Activated naive CD4-positive, alpha-beta T cell treated with anti-CD3 and anti-CD28 coated beads, Interleukin-2, amount 10 ng/mL, durations not matched to agents 7 days and 5 days (primary cell): ENCODE measurements at regions not wholly inside any gene's neighbourhood (a gene's known extent, or its start where the extent isn't known, plus 50 kb on each side); places are given as distances from the start of the nearest gene placed in this dataset.

ENCODE experiments used
- CTCF ChIA-PET: fragments of 350-600 bp; sonication (Branson Sonifier 250); formaldehyde crosslinking; loops from one replicate; lab custom pipeline; 2021; ENCODE audit warnings: antibody characterized with exemption; lab: Charles Lee
- DNase-seq: peaks from one replicate; pipeline ENCODE4 v3.0.0-alpha.2; 2020
- H3K27ac Mint-ChIP-seq: one replicate; pipeline ENCODE4 v1.8.0; 2021; ENCODE audit warnings: mild to moderate bottlenecking, moderate library complexity, mixed read lengths
- H3K27me3 Mint-ChIP-seq: one replicate; pipeline ENCODE4 v1.8.0; 2021; ENCODE audit warnings: mild to moderate bottlenecking, mixed read lengths
- H3K36me3 Mint-ChIP-seq: one replicate; pipeline ENCODE4 v1.8.0; 2021; ENCODE audit warnings: mixed read lengths
- H3K4me1 Mint-ChIP-seq: one replicate; pipeline ENCODE4 v1.8.0; 2021; ENCODE audit warnings: mixed read lengths
- H3K4me3 Mint-ChIP-seq: one replicate; pipeline ENCODE4 v1.8.0; 2021; ENCODE audit warnings: mild to moderate bottlenecking, moderate library complexity, mixed read lengths
- H3K9me3 Mint-ChIP-seq: one replicate; pipeline ENCODE4 v1.8.0; 2021; ENCODE audit warnings: mixed read lengths

GRCh38 chr1:87794788-87795614, 466.3 kb downstream of the LMO4 start:
- H3K9me3 Mint-ChIP-seq, result no peaks in the 10 kb centered on the region
- CTCF ChIA-PET, result no interaction called here
- no peak for DNase-seq
- no peaks in the 10 kb centered on the region for H3K4me1 Mint-ChIP-seq
- no peak overlapping the region for H3K27ac Mint-ChIP-seq
- no peaks in the 10 kb centered on the region for H3K27me3 Mint-ChIP-seq
- no peaks in the 10 kb centered on the region for H3K36me3 Mint-ChIP-seq
- H3K4me3 Mint-ChIP-seq, result no peak overlapping the region

DNA sequence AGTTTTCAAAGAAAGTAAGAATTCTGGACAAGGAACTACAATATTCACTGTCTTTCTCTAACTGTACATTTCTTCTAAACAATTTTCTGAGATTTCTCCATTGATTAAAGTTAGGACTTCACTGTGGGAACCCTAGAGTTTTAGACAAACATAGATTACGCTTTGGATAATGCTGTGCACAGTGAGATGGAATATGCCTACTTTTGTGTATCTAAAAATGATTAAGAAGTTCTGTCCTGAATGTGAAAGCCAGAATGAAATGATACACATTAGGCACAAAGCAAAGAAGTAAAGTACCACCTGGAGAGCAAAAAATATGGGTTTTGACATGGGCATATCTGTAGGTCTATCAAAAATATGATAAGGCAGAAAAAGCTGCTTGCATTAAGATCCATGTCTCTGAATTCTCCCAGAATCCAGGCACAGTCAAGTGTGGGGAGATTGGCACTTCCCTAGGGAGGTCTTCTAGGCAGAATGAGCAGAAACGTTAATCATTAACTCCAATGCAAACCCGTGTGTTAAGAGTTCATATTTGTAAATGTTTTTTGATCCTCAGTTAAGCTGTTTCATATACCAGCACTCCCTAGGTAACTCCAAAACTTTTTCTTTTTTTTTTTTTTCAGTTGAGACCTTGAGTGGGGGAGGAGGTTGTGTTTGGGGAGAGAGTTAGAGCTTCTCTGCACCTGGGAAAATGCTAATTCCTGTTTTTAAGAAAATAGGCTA, 467.1 kb downstream of the LMO4 start:
- Mint-ChIP-seq H3K27ac (no peak overlapping the region), H3K4me3 (no peak overlapping the region), H3K36me3 (no peaks in the 10 kb centered on the region), H3K4me1 (no peaks in the 10 kb centered on the region), H3K27me3 (no peaks in the 10 kb centered on the region), H3K9me3 (no peaks in the 10 kb centered on the region)
- CTCF ChIA-PET, result no interaction called here
- no peak for DNase-seq

DNA sequence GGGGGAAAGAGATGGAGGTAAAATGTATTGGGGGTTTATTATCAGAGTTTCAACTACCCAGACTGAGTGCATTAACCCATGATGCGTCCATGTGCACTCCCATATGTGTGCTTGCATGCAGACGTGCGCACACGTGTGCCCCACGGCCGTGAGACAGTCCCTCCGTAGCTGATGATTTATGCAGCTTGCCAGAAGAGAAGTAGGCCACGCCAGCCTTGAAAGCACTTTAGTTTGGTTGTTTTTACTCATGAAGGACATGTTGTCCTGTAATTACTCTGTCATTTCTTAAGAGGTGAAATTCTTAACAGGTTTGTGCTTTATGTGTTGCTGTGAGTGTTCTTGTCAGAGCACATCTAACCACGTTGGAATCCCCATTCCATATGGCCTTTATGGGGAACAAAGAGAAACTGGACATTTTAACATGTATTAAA, 467.8 kb downstream of the LMO4 start:
- Mint-ChIP-seq H3K9me3 (no peaks in the 10 kb centered on the region), H3K27me3 (no peaks in the 10 kb centered on the region), H3K4me3 (no peak overlapping the region), H3K4me1 (no peaks in the 10 kb centered on the region), H3K27ac (no peak overlapping the region), H3K36me3 (no peaks in the 10 kb centered on the region)
- CTCF ChIA-PET, result no interaction called here
- no peak for DNase-seq

DNA sequence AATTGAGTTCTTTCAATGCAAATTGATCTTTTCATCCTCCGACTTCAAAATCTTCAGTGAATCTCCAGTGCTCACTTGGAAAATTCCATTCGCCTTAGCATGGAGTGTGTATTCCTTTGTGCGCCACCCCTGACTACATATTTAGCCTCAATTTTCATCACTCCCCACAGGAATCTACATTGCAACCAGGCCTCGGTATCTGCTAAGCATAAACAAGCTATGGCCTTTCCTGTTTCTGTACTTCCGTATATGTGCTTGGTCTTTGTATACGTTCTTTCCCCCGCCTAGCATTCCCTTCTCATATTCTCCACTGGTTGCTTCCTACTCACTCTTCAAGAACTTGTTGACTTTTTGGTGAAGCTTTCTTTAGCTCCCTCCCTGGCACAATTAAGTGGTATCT, 470.8 kb downstream of the LMO4 start:
- Mint-ChIP-seq H3K27me3 (no peaks in the 10 kb centered on the region), H3K27ac (no peak overlapping the region), H3K9me3 (no peaks in the 10 kb centered on the region), H3K36me3 (no peaks in the 10 kb centered on the region), H3K4me1 (no peaks in the 10 kb centered on the region), H3K4me3 (no peak overlapping the region)
- CTCF ChIA-PET, result no interaction called here
- no peak for DNase-seq

- H3K36me3 Mint-ChIP-seq, result no peaks in the 10 kb centered on the region
- H3K9me3 Mint-ChIP-seq, result no peaks in the 10 kb centered on the region
- no peak for DNase-seq
- H3K27ac Mint-ChIP-seq, result no peak overlapping the region
- H3K4me3 Mint-ChIP-seq, result no peak overlapping the region
- no peaks in the 10 kb centered on the region for H3K27me3 Mint-ChIP-seq
- CTCF ChIA-PET, result no interaction called here
- H3K4me1 Mint-ChIP-seq, result no peaks in the 10 kb centered on the region
Observed at GRCh38 chr1:87800006-87800405, 471.3 kb downstream of the LMO4 start.

- Mint-ChIP-seq H3K27ac (no peak overlapping the region), H3K27me3 (no peaks in the 10 kb centered on the region), H3K36me3 (no peaks in the 10 kb centered on the region), H3K4me3 (no peak overlapping the region), H3K4me1 (no peaks in the 10 kb centered on the region), H3K9me3 (no peaks in the 10 kb centered on the region)
- CTCF ChIA-PET, result no interaction called here
- no peak for DNase-seq
Observed at GRCh38 chr1:87803375-87803774, 474.7 kb downstream of the LMO4 start.

- no peaks in the 10 kb centered on the region for H3K4me1 Mint-ChIP-seq
- no peaks in the 10 kb centered on the region for H3K9me3 Mint-ChIP-seq
- CTCF ChIA-PET, result no interaction called here
- H3K36me3 Mint-ChIP-seq, result no peaks in the 10 kb centered on the region
- no peak for DNase-seq
- H3K27ac Mint-ChIP-seq, result no peak overlapping the region
- no peaks in the 10 kb centered on the region for H3K27me3 Mint-ChIP-seq
- H3K4me3 Mint-ChIP-seq, result no peak overlapping the region
Observed at GRCh38 chr1:87804128-87804527, 475.4 kb downstream of the LMO4 start.

GRCh38 chr1:87805666-87806378, 477.1 kb downstream of the LMO4 start:
- H3K4me1 Mint-ChIP-seq, result no peaks in the 10 kb centered on the region
- no peaks in the 10 kb centered on the region for H3K36me3 Mint-ChIP-seq
- H3K27ac Mint-ChIP-seq, result no peak overlapping the region
- H3K4me3 Mint-ChIP-seq, result no peak overlapping the region
- H3K27me3 Mint-ChIP-seq, result no peaks in the 10 kb centered on the region
- CTCF ChIA-PET, result no interaction called here
- DNase-seq, result no peak
- no peaks in the 10 kb centered on the region for H3K9me3 Mint-ChIP-seq

DNA sequence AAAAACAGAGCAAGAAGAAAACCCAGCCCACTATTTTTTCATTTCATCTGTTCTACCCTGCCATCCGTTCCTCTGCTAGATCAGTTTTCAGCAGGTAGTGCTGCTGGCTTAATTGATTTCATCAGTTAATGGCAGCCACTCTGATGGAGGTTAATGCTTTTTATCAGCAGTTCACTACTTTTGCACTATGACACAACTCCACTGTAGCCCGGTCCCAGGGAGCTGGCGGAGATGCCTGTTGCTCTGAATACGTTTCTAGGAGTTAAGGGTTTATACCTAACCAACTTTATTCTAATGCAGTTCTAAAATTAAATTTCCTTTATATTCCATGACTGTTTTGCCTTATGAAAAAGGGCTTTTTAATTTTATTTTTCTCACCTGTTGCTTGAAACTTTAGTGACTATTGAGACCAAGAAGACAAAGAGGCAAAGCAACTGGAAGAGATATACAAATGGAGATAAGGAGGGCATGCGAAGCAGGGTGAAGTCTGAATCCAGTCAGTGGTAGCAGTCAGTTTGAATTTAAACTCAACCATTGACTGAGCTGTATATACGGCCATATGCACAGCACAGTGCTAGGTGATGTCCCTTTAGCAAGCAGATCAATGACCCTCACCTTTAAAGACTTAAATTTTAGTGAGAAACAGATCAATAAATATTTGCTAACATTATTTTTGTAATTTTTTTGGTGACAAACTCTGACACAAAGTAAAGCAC, 477.9 kb downstream of the LMO4 start:
- H3K36me3 Mint-ChIP-seq, result no peaks in the 10 kb centered on the region
- no peak for DNase-seq
- H3K4me3 Mint-ChIP-seq, result no peak overlapping the region
- no peaks in the 10 kb centered on the region for H3K4me1 Mint-ChIP-seq
- H3K27ac Mint-ChIP-seq, result no peak overlapping the region
- H3K9me3 Mint-ChIP-seq, result no peaks in the 10 kb centered on the region
- H3K27me3 Mint-ChIP-seq, result no peaks in the 10 kb centered on the region
- CTCF ChIA-PET, result no interaction called here

DNA sequence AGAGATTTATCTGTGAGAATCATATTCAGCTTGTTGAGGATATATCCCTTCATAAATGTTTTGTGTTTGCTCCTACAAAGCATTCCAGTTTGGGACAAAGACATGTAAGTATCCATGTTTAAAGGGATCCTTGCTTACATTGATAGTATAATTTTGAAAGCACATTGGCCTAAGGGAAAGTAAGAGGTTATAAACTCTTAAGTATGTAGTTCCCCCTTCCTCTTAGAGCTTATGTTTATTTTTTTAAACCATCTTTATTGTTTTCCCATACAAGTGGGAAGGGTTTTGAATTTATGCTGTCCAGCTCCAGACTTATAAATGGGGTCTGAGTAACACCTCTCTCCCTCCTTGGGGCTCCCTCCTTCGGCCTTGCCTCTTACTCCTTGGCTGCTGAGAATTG, 481.5 kb downstream of the LMO4 start:
- no peaks in the 10 kb centered on the region for H3K9me3 Mint-ChIP-seq
- no peaks in the 10 kb centered on the region for H3K27me3 Mint-ChIP-seq
- H3K36me3 Mint-ChIP-seq, result no peaks in the 10 kb centered on the region
- no peak overlapping the region for H3K4me3 Mint-ChIP-seq
- no peaks in the 10 kb centered on the region for H3K4me1 Mint-ChIP-seq
- CTCF ChIA-PET, result no interaction called here
- no peak for DNase-seq
- H3K27ac Mint-ChIP-seq, result no peak overlapping the region

DNA sequence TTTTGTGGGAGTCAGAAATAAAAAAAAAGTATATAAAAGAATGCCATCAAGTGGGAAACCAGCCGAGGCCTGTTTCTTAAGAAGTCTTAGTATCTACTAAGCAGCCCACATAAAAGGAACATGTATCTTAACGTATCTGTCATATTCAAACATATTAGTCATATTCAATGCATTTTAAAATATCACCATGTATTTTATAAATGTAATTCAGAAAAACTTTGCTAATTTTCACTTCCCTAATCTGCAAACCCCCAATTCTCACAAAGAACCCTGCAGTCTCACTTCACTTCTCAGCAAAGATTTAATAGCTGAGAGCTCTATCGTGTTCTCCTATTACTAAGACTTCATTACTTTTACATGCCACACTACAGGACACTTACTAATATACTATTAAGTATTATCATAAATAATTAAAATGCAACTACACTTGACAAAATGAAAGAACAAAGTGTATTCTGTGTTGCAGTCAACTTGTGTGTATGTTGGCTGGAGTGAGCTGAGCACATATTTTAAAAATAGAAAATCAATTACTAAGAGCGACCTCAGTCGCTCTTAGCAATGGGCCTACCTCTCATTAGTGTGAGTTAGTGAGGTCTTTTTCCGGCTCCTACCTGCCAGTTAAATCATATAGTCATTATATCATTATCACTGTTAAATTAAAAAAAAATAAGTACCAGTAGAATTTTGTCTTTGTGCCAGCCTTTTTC, 484.3 kb downstream of the LMO4 start:
- no peaks in the 10 kb centered on the region for H3K27me3 Mint-ChIP-seq
- CTCF ChIA-PET, result no interaction called here
- H3K9me3 Mint-ChIP-seq, result no peaks in the 10 kb centered on the region
- no peak overlapping the region for H3K27ac Mint-ChIP-seq
- H3K4me1 Mint-ChIP-seq, result no peaks in the 10 kb centered on the region
- H3K36me3 Mint-ChIP-seq, result no peaks in the 10 kb centered on the region
- no peak overlapping the region for H3K4me3 Mint-ChIP-seq
- no peak for DNase-seq

GRCh38 chr1:87814573-87814972, 485.9 kb downstream of the LMO4 start:
- Mint-ChIP-seq H3K9me3 (no peaks in the 10 kb centered on the region), H3K27ac (no peak overlapping the region), H3K4me1 (no peaks in the 10 kb centered on the region), H3K4me3 (no peak overlapping the region), H3K27me3 (no peaks in the 10 kb centered on the region), H3K36me3 (no peaks in the 10 kb centered on the region)
- DNase-seq, result no peak
- CTCF ChIA-PET, result no interaction called here

- H3K4me3 Mint-ChIP-seq, result no peak overlapping the region
- H3K9me3 Mint-ChIP-seq, result no peaks in the 10 kb centered on the region
- CTCF ChIA-PET, result no interaction called here
- DNase-seq, result no peak
- H3K27ac Mint-ChIP-seq, result no peak overlapping the region
- no peaks in the 10 kb centered on the region for H3K27me3 Mint-ChIP-seq
- no peaks in the 10 kb centered on the region for H3K36me3 Mint-ChIP-seq
- H3K4me1 Mint-ChIP-seq, result no peaks in the 10 kb centered on the region
Observed at GRCh38 chr1:87816646-87817045, 488.0 kb downstream of the LMO4 start.
